ENCODE measurements at regions not wholly inside any gene's neighbourhood (a gene's known extent, or its start where the extent isn't known, plus 50 kb on each side); places are given as distances from the start of the nearest gene placed in this dataset.

GRCh38 chr13:76745261-76746200 is 140.7 kb downstream of the KCTD12 start:
- DNase-seq: no peak

- no peak for DNase-seq
Observed at GRCh38 chr13:76741624-76742023, 144.6 kb downstream of the KCTD12 start.

- DNase-seq: no peak
Observed at GRCh38 chr13:76741046-76741445, 145.2 kb downstream of the KCTD12 start.

- no peak for DNase-seq
Observed at GRCh38 chr13:76738616-76739015, 147.6 kb downstream of the KCTD12 start.

GRCh38 chr13:76737526-76737925 is 148.7 kb downstream of the KCTD12 start:
- no peak for DNase-seq

GRCh38 chr13:76735641-76736040 is 150.6 kb downstream of the KCTD12 start:
- no peak for DNase-seq

GRCh38 chr13:76733671-76734070 is 152.5 kb downstream of the KCTD12 start:
- no peak for DNase-seq

- DNase-seq: no peak
Observed at GRCh38 chr13:76732367-76732766, 153.8 kb downstream of the KCTD12 start.

GRCh38 chr13:76730220-76730619 is 156.0 kb downstream of the KCTD12 start:
- no peak for DNase-seq

- DNase-seq: no peak
Observed at GRCh38 chr13:76729691-76730090, 156.5 kb downstream of the KCTD12 start.

- no peak for DNase-seq
Observed at GRCh38 chr13:76725896-76726295, 160.3 kb downstream of the KCTD12 start.

GRCh38 chr13:76725211-76725610 is 161.0 kb downstream of the KCTD12 start:
- no peak for DNase-seq

GRCh38 chr13:76724421-76724820 is 161.8 kb downstream of the KCTD12 start:
- no peak for DNase-seq

GRCh38 chr13:76723551-76724232 is 162.5 kb downstream of the KCTD12 start:
- no peak for DNase-seq

GRCh38 chr13:76722782-76723181 is 163.4 kb downstream of the KCTD12 start:
- no peak for DNase-seq

GRCh38 chr13:76720821-76721220 is 165.4 kb downstream of the KCTD12 start:
- DNase-seq: no peak

- DNase-seq: no peak
Observed at GRCh38 chr13:76720416-76720815, 165.8 kb downstream of the KCTD12 start.

GRCh38 chr13:76719955-76720354 is 166.2 kb downstream of the KCTD12 start:
- DNase-seq: no peak

GRCh38 chr13:76717092-76717491 is 169.1 kb downstream of the KCTD12 start:
- DNase-seq: no peak

- no peak for DNase-seq
Observed at GRCh38 chr13:76715621-76716020, 170.6 kb downstream of the KCTD12 start.

GRCh38 chr13:76715075-76715474 is 171.1 kb downstream of the KCTD12 start:
- no peak for DNase-seq

- no peak for DNase-seq
Observed at GRCh38 chr13:76713280-76713679, 172.9 kb downstream of the KCTD12 start.

- no peak for DNase-seq
Observed at GRCh38 chr13:76711550-76712182, 174.5 kb downstream of the KCTD12 start.

GRCh38 chr13:76709851-76710250 is 176.4 kb downstream of the KCTD12 start:
- DNase-seq: no peak
